H54 (cell line): ENCODE measurements at regions not wholly inside any gene's neighbourhood (a gene's known extent, or its start where the extent isn't known, plus 50 kb on each side); places are given as distances from the start of the nearest gene placed in this dataset.
"Not testable (repeated sequence)": the region's sequence is repeated elsewhere in the genome, so short reads cannot be mapped to it uniquely, and the experiment has no call there.

Experiments used
- DNase-seq: peaks from one replicate; pipeline ENCODE4 v3.0.0; 2011; ENCODE audit warnings: low spot score, mixed read lengths; ENCODE audit not compliant: insufficient read length
- FAIRE-seq: peaks from 3 replicates; lab custom pipeline; 2011; peaks lifted over from hg19 to GRCh38; lab: Jason Lieb, UNC
- POLR2A ChIP-seq: IDR thresholded peaks from 2 replicates; pipeline ENCODE4 v1.6.1; 2011; ENCODE audit warnings: low read depth, mild to moderate bottlenecking, low read length

- FAIRE-seq (peak; percentile 88), DNase-seq (no peak)
- no peak for TF ChIP-seq POLR2A
These were observed 815.6 kb downstream of the EFNB2 start for GRCh38 chr13:105719859-105720258.

- TF ChIP-seq POLR2A = no peak
- DNase-seq (no peak), FAIRE-seq (no peak)
These were observed 826.3 kb downstream of the EFNB2 start for GRCh38 chr13:105709181-105709580.

- no peak for TF ChIP-seq POLR2A
- FAIRE-seq = no peak
- no peak for DNase-seq
These were observed 831.6 kb downstream of the EFNB2 start for GRCh38 chr13:105703843-105704242.

- FAIRE-seq (peak; percentile 75), DNase-seq (no peak)
- no peak for TF ChIP-seq POLR2A
These were observed 833.0 kb downstream of the EFNB2 start for GRCh38 chr13:105702441-105702840.

- no peak for DNase-seq
- FAIRE-seq = peak; percentile 85
- TF ChIP-seq POLR2A = no peak
These were observed 842.7 kb downstream of the EFNB2 start for GRCh38 chr13:105692769-105693168.

GRCh38 chr13:105684216-105684615 lies 851.2 kb downstream of the EFNB2 start:
- peak; percentile 27 for FAIRE-seq
- no peak for DNase-seq
- no peak for TF ChIP-seq POLR2A

GRCh38 chr13:105679838-105680237 lies 855.6 kb downstream of the EFNB2 start:
- no peak for TF ChIP-seq POLR2A
- DNase-seq = peak; percentile 8
- peak; percentile 76 for FAIRE-seq

GRCh38 chr13:105678072-105678471 lies 857.4 kb downstream of the EFNB2 start:
- TF ChIP-seq POLR2A = no peak
- peak; percentile 65 for FAIRE-seq
- no peak for DNase-seq

- TF ChIP-seq POLR2A = no peak
- FAIRE-seq (peak; percentile 65), DNase-seq (no peak)
These were observed 862.6 kb downstream of the EFNB2 start for GRCh38 chr13:105672881-105673280.

GRCh38 chr13:105671131-105671530 lies 864.3 kb downstream of the EFNB2 start:
- FAIRE-seq, DNase-seq: not testable (repeated sequence)

- DNase-seq (no peak), FAIRE-seq (no peak)
- TF ChIP-seq POLR2A = no peak
These were observed 865.1 kb downstream of the EFNB2 start for GRCh38 chr13:105670179-105670990.

GRCh38 chr13:105665284-105665683 lies 870.2 kb downstream of the EFNB2 start:
- peak; percentile 7 for DNase-seq
- TF ChIP-seq POLR2A = no peak
- FAIRE-seq = peak; percentile 98

- DNase-seq (no peak), FAIRE-seq (no peak)
- TF ChIP-seq POLR2A = no peak
These were observed 872.3 kb downstream of the EFNB2 start for GRCh38 chr13:105663182-105663581.

GRCh38 chr13:105660561-105660960 lies 874.9 kb downstream of the EFNB2 start:
- FAIRE-seq = no peak
- DNase-seq = no peak
- TF ChIP-seq POLR2A = no peak

GRCh38 chr13:105658431-105658830 lies 877.0 kb downstream of the EFNB2 start:
- peak; percentile 69 for FAIRE-seq
- no peak for TF ChIP-seq POLR2A
- DNase-seq = no peak
